Psoas muscle (tissue), 7 donors: ENCODE measurements at regions not wholly inside any gene's neighbourhood (a gene's known extent, or its start where the extent isn't known, plus 50 kb on each side); places are given as distances from the start of the nearest gene placed in this dataset.

Experiments
- ATAC-seq, 4 donors: fragments of 200-7000 bp; cut with Tn5 transposase; one replicate each; pipeline ENCODE4 v1.9.1; 2020; ENCODE audit warnings: moderate library complexity in 3 of 4, mild to moderate bottlenecking in 2 of 4
- DNase-seq, 2 donors: peaks; one replicate each; pipeline ENCODE4 v3.0.0-alpha.2; 2020
- H3K27ac ChIP-seq: fragments of 200-600 bp; one replicate; pipeline ENCODE4 v1.8.0; 2022
- H3K27me3 ChIP-seq, 3 donors: fragments of 200-600 bp in 1 of 3; one replicate each; pipeline versions ENCODE4 v1.6.1 to v1.8.0; 2013 to 2022; ENCODE audit warnings: low read length in 2 of 3, mild to moderate bottlenecking in 2 of 3, moderate library complexity in 1 of 3; ENCODE audit not compliant: insufficient read depth in 3 of 3
- H3K36me3 ChIP-seq, 2 donors: fragments of 200-600 bp in 1 of 2; one replicate each; pipeline versions ENCODE4 v1.6.1 to v1.8.0; 2013 to 2022; ENCODE audit warnings: low read depth in 1 of 2, mild to moderate bottlenecking in 1 of 2, moderate library complexity in 1 of 2; ENCODE audit not compliant: insufficient read depth in 1 of 2
- H3K4me1 ChIP-seq: fragments of 200-600 bp; one replicate; pipeline ENCODE4 v1.8.0; 2022
- H3K4me3 ChIP-seq: fragments of 200-600 bp; one replicate; pipeline ENCODE4 v1.8.0; 2022; ENCODE audit warnings: mild to moderate bottlenecking
- H3K9me3 ChIP-seq: fragments of 200-600 bp; one replicate; pipeline ENCODE4 v1.8.0; 2022
- WGBS, 3 donors: extraction: QIAGEN DNeasy Blood & Tissue Kit; methylation state at CpG; one replicate each; pipeline versions ENCODE4 v1.1.6 to v1.1.7; 2013; 5-methylcytosine and 5-hydroxymethylcytosine counted together
- intact Hi-C, 2 donors: fragments of 100-400 bp; cut with DNase I; formaldehyde crosslinking; loops; one replicate each; pipeline versions ENCODE4 v1.11.0 to v1.14.2; 2022
- TF ChIP-seq, protein P1 (sequence below): fragments of 200-600 bp; IDR thresholded peaks from one replicate; pipeline ENCODE4 v1.8.0; 2022; ENCODE audit warnings: antibody characterized with exemption
- donor health status: healthy with polysubstance abuse.
- donor health status: DM: no; HTN: no; CAD: no; lungs with moderate emphysema.
- donor health status: Bipolar disorder and iron deficiency.
- donor health status: healthy.
- donor health status: DM: yes; HTN: yes; CAD: no.
- donor health status: DM: no; HTN: no; CAD: no.
- donor health status: DM: yes; HTN: yes; CAD: no.

DNA sequence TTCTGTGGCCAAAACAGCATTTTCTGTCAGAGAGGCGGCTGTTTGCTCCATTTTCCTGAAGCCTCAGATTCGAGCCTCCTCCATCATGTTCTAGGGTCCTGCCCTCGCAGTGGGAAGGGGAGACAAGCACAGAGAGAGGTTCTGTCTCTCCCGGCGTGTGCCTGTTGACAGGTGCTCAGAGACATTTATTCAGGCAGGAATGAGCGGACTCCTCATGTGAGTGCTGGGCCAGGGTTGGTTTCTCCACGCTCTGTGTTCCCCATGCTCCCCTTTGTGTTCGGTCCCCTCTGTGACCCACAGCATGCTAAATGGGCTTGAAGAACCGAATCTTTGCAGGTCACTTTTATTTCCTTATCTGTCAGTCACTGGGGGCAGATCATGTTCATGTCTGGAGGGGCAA is 374.6 kb downstream of the GLRX3 start:
- 76 to 79% (median 78%) methylated on average over 9 of the region's 9 CpGs for WGBS, 3 donors
- intact Hi-C loops: no loop called here
- no peak overlapping the region for H3K4me3 ChIP-seq
- no peaks in the 10 kb centered on the region for H3K4me1 ChIP-seq
- ATAC-seq (no peak), DNase-seq (no peak)
- peaks cover 0 to 14% (median 5%) of the 10 kb centered on the region in 3 donors for H3K27me3 ChIP-seq
- no peaks in the 10 kb centered on the region for H3K36me3 ChIP-seq
- no peak overlapping the region for H3K27ac ChIP-seq
- TF ChIP-seq, protein P1, sequence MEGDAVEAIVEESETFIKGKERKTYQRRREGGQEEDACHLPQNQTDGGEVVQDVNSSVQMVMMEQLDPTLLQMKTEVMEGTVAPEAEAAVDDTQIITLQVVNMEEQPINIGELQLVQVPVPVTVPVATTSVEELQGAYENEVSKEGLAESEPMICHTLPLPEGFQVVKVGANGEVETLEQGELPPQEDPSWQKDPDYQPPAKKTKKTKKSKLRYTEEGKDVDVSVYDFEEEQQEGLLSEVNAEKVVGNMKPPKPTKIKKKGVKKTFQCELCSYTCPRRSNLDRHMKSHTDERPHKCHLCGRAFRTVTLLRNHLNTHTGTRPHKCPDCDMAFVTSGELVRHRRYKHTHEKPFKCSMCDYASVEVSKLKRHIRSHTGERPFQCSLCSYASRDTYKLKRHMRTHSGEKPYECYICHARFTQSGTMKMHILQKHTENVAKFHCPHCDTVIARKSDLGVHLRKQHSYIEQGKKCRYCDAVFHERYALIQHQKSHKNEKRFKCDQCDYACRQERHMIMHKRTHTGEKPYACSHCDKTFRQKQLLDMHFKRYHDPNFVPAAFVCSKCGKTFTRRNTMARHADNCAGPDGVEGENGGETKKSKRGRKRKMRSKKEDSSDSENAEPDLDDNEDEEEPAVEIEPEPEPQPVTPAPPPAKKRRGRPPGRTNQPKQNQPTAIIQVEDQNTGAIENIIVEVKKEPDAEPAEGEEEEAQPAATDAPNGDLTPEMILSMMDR: no peak
- H3K9me3 ChIP-seq: no peaks in the 10 kb centered on the region

DNA sequence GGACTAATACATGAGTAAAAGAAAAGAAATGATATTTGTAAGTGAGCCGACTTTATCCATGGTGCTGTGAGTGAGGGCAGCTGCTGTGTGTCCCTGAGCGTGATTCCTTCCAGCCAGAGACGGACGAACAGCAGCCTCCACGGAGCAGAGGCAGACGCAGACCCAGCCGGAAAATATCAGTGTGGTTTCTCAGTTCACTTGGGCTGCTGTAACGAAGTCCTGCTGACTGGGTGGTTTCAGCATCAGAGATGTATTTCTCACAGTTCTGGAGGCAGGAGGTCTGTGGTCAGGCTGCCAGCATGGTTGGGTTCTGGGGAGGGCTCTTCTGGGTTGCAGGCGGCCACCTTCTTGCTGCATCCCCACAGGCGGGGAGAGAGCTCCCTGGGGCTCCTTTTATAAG is 375.6 kb downstream of the GLRX3 start:
- no peaks in the 10 kb centered on the region for H3K36me3 ChIP-seq
- H3K4me3 ChIP-seq: no peak overlapping the region
- TF ChIP-seq, protein P1: no peak
- peaks cover 0 to 14% (median 5%) of the 10 kb centered on the region in 3 donors for H3K27me3 ChIP-seq
- no peaks in the 10 kb centered on the region for H3K4me1 ChIP-seq
- WGBS, 3 donors: 31 to 46% (median 31%) methylated on average over 10 of the region's 10 CpGs
- H3K27ac ChIP-seq: no peak overlapping the region
- H3K9me3 ChIP-seq: no peaks in the 10 kb centered on the region
- ATAC-seq: no peak
- intact Hi-C loops: no loop called here
- no peak for DNase-seq

DNA sequence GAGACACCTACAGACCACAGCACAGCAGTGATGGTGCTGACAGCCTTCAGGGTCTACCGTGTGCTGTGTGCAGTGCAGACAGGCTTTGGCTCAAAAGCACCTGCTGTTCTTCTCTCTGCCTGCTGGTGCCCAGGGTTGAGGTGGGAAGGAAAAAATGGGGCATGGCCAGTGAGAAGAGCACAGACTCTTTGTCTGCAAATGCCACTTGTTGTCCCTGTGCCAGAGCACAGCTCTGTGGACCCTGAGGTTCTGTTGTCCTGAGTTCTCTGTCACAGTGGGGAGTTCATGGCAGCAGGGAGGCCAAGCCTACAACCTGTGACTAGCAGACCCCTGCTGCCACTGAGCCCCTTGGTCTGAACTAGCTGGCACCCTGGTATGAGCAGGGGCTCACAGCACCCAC is 376.7 kb downstream of the GLRX3 start:
- Histone ChIP-seq H3K27ac (no peak overlapping the region), H3K4me3 (no peak overlapping the region), H3K9me3 (no peaks in the 10 kb centered on the region), H3K4me1 (no peaks in the 10 kb centered on the region), H3K27me3 (peaks cover 0 to 14% (median 5%) of the 10 kb centered on the region in 3 donors), H3K36me3 (no peaks in the 10 kb centered on the region)
- TF ChIP-seq, protein P1: no peak
- ATAC-seq (no peak), DNase-seq (no peak)
- intact Hi-C loops: no loop called here
- 36 to 67% (median 59%) methylated on average over 1 of the region's 1 CpG for WGBS, 3 donors

DNA sequence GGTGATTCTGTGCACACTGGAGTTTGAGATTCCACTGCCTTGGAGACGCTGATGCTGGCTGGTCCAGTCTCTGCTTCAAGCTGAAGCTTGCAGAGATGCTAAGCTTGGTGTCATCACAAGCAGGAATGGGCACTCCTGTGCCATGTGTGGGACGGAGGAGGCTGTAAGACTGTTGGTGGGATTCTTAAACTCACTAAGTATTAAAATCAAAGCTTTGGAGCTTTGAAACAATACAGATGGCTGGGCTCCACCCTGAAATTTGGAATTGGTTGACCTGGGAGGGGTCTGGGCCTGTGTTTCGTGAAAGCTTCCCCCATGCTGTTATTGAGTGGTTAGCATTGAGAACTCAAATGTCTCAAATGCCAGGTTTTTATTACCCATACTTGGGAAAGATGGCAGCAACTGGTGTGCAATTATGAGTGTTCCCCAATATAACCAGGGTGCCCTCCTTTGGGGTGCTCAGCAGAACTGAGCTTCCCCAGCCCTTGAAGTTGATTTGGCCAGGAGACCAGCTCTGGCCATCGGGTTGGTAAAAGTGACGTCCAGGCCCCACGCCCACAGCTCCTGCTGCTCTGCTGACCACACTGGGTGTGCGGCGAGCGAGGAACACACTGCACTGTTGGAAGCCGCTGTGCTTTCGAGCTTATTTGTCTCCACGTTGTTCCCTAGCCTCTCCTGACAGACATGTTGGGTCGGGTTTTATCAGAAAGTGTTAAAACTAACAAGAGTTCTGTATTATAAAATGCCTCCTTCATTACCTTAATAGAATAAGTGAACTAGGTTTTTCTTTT is 377.7 kb downstream of the GLRX3 start:
- no peak for ATAC-seq

More for the DNA sequence above, 377.7 kb downstream of the GLRX3 start:
- 80 to 81% (median 81%) methylated on average over 13 of the region's 13 CpGs for WGBS, 3 donors
- DNase-seq: no peak
- H3K36me3 ChIP-seq: no peaks in the 10 kb centered on the region
- no peaks in the 10 kb centered on the region for H3K4me1 ChIP-seq
- no peaks in the 10 kb centered on the region for H3K9me3 ChIP-seq
- TF ChIP-seq, protein P1: no peak
- no peak overlapping the region for H3K27ac ChIP-seq
- H3K4me3 ChIP-seq: no peak overlapping the region
- H3K27me3 ChIP-seq: peaks cover 0 to 14% (median 5%) of the 10 kb centered on the region in 3 donors
- intact Hi-C loops: no loop called here
